ENCODE measurements at regions not wholly inside any gene's neighbourhood (a gene's known extent, or its start where the extent isn't known, plus 50 kb on each side); places are given as distances from the start of the nearest gene placed in this dataset.

DNA sequence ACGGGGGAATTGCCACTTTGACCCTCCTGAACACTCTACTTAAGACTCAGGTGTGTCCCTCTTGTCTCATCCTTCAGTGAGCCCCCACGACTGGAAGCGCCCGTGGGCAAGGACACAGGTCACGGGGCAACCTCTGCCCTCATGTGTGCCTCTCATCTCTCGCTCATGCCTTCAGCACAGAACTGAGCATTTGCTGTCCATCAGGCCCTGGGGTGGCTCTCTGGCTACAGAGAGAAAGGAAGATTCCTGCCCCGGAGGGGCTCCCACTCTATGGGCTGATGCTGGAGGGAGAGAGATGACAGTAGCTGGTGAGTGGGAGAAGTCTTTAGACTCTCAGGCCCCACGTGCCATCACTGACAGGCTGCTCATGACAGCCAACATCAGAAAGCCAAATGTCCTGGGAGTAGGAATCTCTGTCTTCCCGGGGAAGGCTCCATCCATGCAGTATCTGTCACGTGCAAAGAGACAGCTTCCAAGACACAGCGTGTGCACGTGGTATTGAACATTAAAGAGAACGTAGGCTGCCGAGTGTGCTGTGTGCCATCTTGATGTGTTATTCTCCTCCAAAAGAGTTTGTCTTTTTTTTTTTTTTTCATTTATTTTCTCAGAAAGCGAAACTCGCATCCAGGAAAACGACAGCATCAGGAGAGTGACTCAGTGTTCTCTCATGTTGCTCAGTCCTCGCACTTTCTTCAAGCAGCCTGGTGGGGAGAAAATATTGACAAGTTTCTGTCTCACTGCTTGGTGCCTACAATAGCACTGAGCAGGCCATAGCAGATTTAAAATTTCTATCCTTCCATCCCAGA is 190.5 kb downstream of the GAS1 start:
- ATAC-seq: no peak

DNA sequence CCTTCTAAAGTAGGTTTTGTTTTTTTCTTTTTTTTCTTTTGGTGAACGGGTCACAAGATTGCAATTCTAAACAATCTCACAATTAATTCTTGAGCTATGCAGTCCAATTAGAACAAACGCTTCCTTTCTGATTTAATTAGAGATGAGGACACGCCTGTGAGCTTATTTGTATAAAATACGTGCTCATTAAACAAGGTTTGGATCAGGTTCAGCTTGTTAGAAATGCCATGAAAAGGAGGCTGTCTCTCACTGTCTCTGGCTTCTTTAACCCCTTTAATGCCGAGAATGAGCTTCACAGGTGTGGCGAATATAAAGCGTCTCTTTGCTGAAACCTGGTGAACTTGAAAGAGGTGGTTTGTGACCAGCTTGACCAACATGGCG is 191.8 kb downstream of the GAS1 start:
- no peak for ATAC-seq

DNA sequence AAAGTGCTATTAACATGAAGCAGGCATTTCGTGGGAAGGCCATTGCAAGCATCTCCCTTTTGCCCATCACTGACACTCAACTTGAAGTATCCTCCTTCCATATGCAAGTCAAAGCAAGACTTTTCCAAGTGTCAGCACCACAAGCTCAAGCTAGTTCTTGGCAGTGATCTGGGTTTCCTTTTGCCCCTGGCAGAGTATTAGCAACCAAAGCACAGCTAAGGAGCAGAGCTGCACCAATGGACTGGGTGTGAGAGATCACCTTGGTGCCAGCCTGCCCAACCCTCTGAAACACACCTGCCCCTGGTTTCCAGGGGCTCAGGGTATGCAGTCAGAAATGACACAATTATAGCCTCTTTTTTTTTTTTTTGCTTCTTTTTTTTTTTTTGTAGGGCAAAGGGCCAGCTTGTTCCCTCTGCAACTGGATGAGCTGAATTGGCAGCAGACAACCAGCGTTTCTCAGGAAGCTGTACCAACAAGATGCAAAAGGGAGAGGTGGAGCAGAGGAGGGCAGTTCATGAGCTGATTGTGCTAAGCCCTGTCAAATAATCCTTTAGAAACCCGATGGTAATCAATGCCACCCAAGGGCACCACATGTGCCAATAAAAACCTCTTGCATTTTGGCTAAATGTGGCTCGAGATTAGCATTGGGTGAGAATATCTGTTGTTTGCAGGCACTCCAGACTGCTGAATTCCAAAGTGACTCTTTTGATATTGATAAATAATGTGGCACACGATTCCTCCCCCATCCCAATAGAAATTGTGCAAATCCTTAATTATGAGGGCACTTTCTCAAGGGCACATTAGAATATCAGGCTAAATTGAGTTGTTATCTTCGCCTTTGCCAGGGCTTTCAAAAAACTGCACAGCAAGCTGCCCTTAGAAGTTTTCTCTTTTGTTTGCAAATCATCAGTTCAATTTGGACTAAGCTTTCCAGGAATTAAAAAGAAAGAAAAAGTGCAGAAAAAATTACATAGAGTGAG is 192.4 kb downstream of the GAS1 start:
- no peak for ATAC-seq

DNA sequence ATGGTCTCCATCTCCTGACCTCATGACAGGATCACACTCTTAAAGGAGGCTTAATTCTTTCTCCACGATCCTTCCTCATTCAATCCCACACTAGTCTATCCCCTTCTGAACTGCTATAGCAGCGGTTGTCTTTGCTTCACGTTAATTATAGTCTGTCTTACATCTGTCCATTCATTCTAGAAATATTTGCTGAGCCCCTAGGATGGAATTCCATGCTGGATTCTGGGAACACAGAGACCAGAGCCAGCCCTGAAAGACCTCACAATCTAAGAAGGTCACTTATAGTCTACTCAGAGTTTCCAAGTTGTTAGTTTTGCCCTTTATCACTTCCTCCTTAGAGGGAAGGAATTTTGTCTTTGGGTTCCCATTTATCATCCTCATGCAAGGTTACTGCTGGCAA is 193.5 kb downstream of the GAS1 start:
- no peak for ATAC-seq

DNA sequence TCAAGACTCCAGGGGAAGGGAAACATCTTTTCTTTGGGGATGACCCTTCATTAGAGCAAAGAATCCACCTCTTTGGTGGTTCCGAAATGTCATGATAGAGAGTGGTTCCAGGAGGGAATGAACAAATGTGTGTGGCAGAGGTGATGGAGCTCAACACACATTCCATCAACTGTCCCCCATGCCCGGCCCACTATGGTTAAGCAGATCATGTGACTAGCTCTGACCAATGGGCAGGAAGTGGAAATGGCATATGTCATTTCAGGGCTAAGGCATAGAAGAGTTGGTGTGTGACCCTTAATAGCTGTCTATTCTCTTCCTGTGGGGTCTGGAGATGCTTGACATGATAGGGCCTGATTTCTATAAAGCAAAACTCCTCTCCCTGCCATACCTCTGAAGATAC is 194.6 kb downstream of the GAS1 start:
- no peak for ATAC-seq

DNA sequence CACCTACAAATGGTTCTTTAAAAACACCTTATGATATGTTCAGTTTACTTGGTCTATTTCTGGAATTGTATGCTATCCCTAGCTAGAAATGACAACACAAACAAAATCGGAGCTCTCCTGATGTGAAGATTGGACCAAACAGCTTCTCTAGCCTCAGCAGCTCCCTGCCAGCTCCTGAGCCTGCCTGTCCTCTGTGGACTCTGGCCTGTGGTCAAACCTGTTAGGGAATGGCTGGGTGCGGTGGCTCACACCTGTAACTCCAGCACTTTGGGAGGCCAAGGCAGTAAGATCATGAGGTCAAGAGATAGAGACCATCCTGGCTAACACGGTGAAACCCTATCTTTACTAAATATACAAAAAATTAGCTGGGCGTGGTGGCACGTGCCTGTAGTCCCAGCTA is 195.3 kb downstream of the GAS1 start:
- ATAC-seq: no peak

DNA sequence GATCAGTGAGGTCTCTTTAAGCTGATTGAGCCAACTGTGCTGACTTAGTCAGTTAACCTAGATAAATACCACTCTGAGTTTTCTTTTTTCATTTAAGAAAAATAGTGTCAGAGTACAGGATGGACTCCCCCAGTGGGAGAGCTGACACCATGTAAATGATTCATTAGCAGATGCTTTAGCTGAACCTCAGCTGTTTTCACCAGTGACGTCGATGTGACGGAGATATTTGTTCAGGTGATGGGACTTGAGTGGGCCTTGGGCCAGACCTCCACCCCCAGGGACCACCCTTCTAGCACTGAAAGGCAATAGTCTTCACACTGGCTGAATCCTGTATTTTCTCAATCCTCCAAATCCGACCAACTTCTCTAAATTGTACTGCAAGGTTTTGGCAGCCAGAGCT is 196.1 kb downstream of the GAS1 start:
- no peak for ATAC-seq

DNA sequence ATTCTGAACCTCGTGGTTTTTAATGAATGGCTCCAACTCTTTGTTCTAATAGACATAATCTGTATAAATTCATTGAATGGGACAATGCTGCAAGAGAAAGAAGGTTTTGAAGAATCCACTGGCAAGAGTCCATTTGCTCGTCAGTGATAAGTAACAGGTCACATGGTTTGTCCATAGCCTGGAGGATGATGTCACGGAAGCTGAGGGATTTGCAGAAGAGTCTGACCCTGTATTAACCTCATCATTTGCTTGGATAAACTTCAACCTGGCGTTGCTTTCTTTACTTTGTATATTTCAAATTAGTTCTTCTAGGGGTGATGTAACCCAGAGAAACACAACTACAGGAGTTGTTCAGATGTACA is 197.4 kb downstream of the GAS1 start:
- ATAC-seq: no peak

DNA sequence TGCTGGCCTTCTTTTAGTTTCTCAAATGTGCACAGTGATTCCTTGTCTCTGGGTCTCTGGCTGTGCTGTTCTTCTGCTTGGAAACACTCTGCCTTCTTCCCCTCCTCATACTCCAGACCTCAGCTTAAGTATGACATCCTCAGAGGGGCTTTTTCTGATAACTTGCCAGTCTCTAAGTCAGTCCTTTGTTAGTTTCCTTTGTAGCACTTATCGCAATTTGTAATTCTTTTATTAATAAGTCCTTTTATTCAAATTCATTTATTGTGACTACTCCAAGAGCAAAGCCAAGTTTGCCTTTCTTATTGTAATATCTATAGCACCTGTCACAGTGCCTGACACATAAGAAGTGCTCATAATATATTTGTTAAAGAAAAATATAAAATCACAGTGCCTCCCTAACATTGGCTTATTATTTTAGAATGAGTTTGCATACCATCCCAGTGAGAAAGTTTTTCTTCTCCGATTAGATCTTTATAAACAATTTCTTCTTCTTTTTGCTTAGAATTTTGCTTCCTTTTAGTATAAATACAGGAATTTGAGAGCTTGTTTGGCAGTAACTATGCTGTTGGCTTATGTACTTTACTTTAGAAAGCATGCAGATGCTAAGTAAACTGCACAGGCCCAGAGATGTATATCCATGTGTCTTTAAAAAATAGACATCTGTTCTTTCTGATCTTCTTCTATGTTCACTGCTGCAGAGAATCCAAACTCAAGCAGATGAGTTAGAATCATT is 198.0 kb downstream of the GAS1 start:
- ATAC-seq: no peak

DNA sequence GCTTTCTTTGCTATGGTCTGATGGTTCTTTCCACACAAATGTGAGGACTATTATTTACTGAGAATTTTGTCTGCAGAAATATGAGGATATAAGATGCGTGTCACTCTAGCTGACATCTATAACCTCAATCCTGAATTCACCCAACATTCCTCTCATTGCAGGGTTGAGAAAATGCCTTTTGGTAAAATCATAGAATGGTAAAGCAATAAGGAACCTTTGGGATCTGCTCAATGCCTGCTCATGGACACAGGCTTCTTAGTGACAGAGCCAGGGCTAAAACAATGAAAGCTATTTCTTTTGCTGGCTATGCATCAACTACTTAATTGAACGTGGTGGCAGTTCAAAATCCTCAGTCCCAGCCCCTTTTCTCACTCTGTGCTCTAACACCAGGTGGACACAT is 199.6 kb downstream of the GAS1 start:
- no peak for ATAC-seq

DNA sequence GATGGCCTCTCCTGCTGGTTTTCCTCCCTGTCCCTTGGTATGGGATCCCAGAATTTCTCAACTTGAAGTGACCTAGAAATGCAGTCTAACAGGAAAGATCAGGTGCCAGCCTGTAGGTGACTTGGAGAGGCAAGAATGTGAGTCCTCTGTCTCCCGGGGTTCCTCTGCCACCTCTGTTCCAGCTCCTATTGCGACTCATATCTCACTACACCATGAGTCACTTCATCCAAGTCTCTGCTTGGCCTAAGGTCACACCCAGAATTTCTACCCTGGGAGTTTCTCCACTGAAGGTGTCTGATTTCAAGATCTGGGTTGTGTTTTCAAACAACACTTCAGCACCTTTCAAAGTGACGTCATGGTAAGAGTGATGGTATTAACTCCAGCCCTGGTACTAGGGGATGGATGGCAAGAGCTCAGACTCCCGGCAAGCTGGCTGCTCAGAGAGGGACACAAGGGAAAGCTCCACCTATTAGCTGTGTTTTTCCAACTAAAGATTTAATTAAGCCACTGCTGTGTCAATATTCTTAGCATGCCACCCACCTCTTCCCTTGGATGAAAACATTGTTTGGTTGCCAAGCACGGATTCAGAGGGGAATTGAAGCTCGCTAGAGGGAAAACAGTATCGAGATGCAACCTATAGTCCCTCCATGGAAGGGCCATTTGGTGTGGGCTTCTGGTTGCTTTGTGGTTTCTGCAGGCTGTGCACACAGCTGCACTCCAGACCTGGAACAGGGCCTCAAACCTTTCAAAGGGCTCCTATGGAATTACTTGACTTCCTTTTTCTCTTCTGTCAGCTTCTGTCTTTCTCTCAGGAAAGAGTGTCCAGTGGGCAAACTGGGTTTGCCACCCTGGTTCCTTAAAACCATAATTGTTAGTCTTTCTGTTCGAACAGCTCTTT is 205.7 kb downstream of the GAS1 start:
- ATAC-seq: no peak

DNA sequence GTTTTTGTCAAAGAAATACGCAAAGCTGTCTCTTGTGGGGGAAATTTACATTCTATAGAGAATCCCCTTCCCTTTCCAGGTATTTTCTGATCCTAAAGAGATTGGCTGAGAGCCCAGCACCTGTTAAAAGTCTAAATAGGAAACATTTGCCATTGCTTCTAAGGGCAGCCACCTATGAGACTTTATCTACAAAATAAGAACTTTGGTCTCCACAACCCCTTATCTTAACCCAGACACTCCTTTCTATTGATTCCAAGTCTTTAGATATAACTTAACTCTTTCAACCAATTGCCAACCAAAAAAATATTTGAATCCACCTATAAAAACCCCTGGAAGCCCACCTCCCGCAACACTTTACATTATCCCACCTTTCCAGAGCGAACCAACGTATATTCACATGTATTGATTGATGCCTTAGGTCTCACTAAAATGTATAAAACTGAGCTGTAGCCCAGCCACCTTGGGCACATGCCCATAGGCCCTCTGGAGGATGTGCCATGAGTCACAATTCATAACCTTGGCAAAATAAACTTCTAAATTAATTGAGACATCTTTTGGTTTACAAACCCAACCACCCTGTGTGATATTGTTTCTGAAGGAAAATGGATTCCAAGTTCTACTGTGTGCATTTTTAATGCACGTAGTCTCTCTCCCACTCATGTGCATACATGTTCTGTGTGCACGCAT is 211.4 kb downstream of the GAS1 start:
- no peak for ATAC-seq

DNA sequence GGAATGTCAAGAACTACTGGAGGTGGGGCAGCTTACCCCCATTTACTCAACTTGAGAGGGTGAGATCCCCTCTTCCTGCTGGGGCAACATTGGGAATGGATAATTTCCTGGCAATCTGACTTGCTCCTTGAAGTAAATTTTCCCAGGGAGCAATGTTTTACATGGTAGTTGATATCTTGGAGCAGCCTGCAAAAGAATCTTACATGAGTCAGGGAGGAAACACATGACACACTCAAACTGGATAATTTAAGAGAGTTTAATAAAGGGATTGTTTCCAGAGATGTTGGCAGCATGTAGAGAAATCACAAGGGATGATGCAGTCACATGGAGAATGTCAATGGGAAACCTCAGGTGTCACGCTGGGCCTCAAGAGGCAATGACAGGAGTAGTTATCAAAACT is 212.5 kb downstream of the GAS1 start:
- ATAC-seq: no peak

DNA sequence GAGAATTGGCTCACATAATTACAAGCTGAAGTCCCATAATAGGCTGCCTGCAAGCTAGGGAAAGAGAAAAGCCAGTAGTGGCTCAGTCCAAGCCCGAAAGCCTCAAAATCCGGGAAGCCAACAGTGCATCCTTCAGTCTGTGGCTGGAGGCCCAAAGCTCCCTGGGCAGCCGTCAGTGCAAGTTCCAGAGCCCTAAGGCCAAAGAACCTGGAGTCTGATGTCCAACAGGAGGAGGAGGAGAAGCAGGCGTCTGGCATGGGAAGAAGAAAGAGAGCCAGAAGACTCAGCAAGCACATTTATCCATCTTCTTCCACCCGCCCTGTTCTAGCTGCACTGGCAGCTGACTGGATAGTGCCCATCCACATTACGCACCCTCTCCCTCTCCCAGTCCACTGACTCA is 213.4 kb downstream of the GAS1 start:
- ATAC-seq: no peak

DNA sequence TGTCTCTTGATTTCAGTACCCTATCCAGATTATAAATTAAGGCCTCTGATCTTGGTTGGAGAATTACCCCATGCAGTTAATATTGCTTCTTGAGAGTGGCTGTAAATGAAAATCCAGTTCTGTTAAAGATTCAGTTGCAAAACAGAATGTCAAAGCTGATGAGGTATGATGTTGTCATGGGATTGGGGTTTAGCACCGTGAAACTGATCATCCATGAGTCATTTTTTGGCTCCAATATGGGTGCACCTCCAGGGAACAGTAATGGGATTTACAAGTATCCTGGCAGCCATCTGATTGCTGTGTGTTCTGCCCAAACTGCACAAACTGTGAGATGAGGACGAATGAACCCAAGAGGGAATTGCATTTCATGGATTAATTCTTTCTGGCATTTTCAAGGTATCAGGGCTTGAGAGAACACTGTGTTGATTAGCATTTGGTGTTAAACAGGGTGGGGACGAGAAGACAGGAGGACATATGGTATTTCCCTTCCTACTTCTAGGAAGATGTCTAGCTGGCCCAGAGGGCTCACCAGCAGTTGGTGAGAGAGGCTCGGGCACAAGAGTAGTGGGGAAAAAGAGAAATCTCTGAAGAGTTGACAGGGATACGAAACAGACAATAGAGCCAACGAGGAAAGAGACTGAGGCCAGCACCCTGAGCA is 214.7 kb downstream of the GAS1 start:
- ATAC-seq: no peak

DNA sequence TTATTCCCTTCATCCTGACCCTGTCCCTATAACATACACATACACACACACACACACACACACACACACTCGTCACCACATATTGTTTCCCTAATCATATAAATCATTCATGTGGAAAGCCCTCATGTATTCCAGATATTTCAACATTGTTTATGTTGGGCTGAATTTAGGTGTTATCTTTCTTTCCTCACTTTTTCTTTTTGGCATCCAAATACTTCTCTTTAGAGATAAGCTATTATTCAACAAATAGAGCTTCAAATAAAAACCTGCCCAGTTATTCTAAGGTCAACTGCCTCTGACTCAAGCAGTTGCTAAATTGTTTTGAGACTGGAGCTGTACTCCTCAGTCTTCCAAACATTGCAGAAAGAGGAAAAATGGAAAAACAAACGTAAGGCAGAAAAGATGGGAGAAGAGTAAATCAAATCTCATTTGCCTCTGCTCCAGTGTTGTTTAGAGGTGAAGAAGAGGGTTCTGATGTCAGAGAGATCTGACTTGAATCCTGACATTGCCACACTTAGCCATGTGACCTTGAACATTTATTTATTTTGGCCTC is 215.7 kb downstream of the GAS1 start:
- ATAC-seq: no peak

DNA sequence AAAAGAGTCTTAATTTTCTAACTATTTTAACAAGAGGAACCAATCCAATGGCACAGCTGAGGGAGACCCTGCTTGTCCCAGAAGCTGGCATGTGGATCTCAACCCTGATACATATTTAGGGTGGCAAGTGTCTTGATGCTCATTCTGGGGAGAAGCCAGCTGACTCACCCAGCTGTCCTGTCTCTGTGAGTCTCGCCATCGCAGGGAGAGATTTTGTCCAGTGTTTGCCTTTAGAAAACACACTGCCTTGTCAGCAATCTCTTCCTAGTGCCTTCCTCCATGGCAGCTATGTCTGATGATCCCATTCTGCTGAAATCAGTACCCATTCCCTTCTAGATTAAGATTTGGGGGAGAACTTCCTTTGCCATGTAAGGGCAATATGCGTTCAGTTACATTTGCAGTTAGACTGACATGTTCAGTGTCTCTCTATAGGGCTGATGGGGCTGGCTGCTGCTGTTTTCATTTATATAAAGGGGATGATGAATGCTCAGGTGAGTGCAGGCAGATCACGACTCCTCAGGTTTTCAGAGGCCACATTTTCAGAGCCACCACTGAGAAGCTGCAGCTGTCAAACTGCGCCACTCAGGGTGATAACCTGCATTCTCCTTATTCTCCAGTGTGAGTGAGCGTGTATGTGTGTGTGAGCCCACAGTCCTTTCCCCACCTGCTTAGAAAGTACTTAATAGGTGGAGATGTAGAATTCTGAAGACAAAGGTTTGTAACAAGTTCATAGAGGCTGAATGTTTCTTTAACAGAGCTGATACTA is 217.0 kb downstream of the GAS1 start:
- no peak for ATAC-seq

DNA sequence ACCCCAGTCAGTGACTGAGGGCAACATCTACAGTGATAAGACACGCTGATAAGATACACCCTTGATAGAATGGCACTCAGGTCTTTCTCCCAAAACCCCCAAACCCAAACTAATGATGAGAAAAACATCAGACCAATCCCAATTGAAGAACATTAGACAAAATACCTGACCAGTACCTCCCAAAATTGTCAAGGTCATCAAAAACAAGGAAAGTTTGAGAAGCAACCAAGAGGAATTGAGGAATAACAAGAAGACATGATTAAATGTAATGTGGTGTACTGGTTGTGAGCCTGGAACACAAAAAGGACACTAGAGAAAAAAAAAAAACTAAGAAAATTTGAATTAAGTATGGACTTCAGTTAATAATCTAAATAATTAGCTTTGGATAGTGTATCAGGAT is 222.8 kb downstream of the GAS1 start:
- ATAC-seq: no peak

DNA sequence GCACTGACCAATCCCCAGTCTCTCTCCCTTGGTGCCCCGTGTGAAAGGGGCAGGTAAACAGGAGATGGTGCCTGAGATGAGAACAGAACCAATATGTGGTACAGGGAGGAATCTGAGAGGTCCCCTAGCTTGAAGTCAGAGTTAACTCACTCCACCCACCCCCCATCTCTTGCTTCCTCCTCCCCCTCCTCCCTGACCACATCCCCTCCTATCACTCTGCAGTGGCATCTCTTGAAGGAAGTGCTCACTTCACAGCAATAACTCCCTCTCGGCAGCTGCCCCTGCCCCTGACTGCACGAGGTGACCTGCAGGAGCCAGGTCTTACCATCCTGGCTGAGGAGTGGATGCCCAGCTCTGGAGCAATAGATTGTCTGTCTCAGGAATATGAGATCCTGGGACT is 224.0 kb downstream of the GAS1 start:
- ATAC-seq: no peak

DNA sequence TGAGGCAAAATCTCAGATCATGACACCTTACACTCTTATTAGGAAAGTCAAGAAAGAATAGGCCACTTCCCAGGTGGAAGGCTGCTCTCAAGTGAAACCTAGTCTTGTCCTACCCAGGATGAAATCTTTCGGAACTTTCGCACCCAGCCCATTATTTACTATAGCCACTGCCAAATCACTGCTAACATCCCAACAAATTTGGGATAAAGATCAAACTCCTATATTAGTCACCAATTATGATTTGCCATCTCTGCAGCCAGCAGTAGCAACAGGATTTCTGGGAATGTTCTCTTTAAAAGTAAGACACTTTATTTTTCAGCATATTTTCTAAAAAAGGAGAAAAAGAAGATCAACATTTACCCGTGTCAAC is 224.6 kb downstream of the GAS1 start:
- no peak for ATAC-seq

Data from activated CD4-positive, CD25-positive, alpha-beta regulatory T cell treated with anti-CD3 and anti-CD28 coated beads, Interleukin-2, amount 50 U/mL, for 24 hours (primary cell).